Breast epithelium (tissue), 3 donors: ENCODE measurements at regions not wholly inside any gene's neighbourhood (a gene's known extent, or its start where the extent isn't known, plus 50 kb on each side); places are given as distances from the start of the nearest gene placed in this dataset.

Experiments used
- POLR2AphosphoS5 ChIP-seq, 3 donors: sonication (generic); formaldehyde crosslinking; IDR thresholded peaks; one replicate each; pipeline ENCODE4 v1.6.1; 2017; ENCODE audit warnings: antibody characterized with exemption in 3 of 3
- TF ChIP-seq, protein P1 (sequence below), 3 donors: fragments of 450-650 bp; IDR thresholded peaks; one replicate each; pipeline ENCODE4 v1.5.1; 2016 to 2017; ENCODE audit warnings: antibody characterized with exemption in 3 of 3, mild to moderate bottlenecking in 3 of 3, moderate library complexity in 3 of 3

DNA sequence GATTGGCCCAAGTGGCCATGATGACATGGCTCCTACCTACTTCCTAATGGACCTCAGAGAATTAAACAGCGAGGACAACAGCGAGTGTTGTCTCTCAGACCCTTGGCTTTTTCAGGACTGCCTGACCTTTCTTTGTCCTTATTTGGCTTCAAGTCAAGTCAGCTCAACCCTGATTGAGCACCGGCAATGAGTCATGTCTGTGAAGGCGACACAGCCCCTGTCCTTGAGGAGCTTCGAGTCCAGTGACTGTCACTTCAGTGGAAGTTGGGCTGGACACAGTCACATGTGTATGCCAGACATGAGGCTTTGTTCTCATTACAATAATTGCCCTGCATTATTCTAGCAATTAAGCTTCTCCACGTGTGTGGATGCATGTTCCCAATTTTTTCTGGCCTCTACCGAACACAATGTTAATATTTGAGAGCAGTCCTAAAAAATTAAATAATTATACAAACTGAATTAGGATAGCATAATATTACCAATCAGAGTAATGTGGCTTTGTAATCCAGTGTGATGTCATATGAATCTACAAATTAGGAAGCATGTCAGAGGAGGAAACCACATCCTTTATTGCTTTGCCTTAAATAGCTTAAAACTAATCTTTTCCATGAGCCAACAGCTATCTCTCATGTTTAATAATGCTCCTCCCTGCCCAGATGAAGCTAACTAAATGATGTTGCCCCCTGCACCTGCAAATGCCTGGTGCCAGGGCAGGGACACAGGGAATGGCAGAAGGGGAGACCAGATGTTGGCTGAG, 178.6 kb downstream of the CDH26 start:
- TF ChIP-seq, protein P1, sequence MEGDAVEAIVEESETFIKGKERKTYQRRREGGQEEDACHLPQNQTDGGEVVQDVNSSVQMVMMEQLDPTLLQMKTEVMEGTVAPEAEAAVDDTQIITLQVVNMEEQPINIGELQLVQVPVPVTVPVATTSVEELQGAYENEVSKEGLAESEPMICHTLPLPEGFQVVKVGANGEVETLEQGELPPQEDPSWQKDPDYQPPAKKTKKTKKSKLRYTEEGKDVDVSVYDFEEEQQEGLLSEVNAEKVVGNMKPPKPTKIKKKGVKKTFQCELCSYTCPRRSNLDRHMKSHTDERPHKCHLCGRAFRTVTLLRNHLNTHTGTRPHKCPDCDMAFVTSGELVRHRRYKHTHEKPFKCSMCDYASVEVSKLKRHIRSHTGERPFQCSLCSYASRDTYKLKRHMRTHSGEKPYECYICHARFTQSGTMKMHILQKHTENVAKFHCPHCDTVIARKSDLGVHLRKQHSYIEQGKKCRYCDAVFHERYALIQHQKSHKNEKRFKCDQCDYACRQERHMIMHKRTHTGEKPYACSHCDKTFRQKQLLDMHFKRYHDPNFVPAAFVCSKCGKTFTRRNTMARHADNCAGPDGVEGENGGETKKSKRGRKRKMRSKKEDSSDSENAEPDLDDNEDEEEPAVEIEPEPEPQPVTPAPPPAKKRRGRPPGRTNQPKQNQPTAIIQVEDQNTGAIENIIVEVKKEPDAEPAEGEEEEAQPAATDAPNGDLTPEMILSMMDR (IDR thresholded peaks at IDR 0.05) = no peak
- no peak for TF ChIP-seq POLR2AphosphoS5 (IDR thresholded peaks at IDR 0.05)
